HG03432 (cell line): ENCODE measurements at regions not wholly inside any gene's neighbourhood (a gene's known extent, or its start where the extent isn't known, plus 50 kb on each side); places are given as distances from the start of the nearest gene placed in this dataset.

Source experiments
- ATAC-seq: cut with Tn5 transposase; IDR thresholded peaks from one replicate; pipeline ENCODE4 v1.9.1; 2021; ENCODE audit warnings: mild to moderate bottlenecking, moderate library complexity; ENCODE audit not compliant: unreplicated experiment

DNA sequence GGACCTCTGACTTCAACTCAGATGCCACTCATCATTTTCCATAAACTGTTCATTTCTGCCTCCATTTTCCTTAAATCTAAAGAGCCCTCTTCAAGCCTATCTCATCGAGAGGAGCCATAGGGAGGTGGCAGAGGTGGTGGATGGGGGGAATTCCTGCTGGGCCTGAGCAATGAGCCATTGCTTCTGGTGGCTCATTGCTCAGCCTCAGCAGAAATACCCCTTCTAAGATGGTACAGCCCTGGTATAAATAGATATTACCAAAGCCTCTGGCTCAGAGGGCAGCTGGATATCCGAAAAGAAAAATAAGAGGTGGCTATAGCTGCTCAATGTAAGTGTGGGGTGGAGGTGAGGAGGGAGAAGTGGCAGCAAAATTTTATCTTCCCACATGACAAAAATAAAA lies 313.5 kb downstream of the CAAP1 start:
- ATAC-seq, result no peak

DNA sequence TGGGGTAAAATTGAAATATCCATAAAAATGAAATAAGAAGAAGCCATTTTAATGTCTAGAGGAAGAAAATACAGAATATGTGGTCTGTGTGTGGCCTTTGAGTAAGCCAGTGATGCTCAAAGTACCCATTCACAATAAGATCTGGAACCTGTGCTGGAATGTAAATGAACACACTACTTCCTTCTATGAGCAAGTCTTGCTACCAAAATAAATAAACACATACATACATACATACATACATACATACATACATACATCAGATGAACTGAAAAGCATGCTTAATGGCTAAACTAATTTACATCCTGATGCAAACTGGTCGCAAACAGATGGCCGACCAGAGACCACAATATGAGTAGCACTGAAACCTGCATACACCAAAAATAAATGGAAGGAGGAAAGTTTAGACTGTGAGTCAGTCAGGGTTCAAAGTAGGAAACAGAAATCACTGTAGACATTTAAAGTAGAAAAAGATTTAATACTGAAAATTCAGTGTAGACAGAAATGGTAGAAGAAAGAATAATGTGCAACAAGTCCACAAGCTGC lies 317.6 kb downstream of the CAAP1 start:
- no peak for ATAC-seq

DNA sequence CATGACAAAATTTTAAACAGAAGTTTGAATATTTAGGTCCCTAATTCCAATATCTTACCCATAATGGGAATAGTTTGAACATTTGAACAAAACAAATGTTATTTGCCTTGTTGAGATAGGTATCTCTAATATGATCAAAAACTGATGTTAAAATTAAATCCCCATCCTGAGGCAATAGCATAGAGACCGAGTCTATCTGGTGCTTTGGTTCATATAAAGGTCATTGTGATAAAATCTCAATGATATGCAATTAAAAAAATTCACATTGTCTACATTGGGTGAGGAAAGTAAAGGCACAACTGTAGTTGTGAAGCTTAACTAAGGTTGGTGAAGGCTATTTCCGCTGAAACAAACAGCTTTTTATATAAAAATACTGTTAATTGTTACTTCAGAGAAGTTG lies 318.3 kb downstream of the CAAP1 start:
- no peak for ATAC-seq

DNA sequence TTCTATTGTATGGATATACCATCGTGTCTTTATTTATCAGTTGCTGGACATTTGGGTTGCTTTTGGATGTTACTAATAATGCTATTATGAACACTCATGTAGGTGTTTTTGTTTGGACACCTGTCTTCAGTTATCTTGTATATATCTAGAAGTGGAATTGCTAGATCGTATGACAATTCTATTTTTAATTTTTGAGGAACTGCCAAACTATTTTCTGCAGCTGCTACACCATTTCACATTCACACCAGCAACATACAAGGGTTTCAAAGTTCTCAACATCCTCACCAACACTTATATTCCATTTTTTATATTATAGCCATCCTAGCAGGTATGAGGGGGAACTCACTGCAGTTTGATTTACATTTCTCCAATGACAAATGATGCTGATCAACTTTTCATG lies 324.6 kb downstream of the CAAP1 start:
- no peak for ATAC-seq

DNA sequence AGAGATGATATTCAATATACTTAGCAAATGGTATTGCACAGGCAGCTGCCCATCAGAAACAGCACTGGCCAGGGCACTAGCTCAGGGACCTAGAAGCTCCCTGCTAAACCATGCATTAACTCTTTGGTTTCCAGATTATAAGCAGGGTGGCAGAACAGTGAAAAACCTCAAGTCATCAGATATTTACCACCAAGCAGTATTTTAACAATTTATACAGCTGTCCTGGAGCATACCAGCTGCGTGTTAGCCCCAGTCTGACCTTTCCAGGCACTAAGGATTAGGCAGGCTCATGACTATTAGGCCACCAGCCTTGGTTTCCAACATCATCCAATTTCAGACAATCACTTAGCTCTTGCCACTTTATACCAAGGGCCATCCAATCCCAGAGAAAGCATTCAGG lies 326.5 kb downstream of the CAAP1 start:
- ATAC-seq, result no peak

DNA sequence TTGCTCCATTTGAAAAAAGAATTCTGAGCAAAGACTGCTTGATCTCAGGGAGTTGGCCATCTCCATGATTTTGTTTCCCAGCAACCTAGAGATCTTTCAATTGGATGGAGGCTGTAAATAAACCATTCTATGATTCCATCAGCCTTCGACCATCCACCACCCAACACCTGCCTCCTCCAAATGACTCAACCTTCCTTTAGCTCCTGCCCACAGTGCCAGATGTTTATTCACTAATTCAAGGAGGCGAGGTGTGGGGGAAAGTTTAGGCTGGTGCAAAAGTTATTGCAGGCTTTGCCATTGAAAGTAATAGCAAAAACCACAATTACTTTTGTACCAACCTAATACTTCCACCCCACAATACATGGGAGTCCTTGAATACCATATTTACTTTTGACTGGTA lies 327.5 kb downstream of the CAAP1 start:
- no peak for ATAC-seq

DNA sequence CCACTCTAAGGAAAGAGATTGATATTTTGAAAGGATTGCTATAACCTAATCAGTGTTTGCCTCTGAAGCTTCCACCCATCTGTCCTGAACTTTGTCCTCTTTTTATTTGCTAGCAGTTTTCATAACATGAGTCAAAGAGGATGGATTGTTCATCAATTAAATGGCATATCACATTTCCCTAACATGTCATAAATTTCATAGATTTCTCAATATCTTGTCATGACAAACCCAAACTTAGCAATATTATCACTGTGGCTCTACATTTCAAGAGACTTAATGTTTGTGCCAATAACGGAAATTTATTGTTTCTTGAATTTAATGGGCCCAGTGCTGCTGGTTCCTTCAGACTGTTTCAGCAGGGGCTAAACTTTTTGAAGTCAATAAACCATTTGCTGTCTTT lies 330.3 kb downstream of the CAAP1 start:
- ATAC-seq, result no peak

DNA sequence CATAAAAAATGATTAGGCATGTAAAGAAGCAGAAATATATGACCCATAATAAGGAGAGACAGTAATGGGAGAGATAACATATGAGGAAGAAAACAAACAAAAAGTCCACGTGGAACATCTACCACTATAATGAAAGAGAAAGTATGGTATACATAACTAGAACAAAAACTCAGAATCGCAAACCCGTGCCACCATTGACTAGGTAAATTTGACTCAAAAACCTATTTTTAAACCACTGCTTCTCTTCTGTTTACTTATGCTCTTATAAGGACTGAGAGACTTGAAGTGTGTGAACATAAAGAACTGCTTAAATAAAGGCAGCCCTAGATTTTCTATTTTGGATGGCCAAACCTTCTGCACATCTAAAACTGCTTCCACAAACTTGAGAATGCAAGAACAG lies 330.7 kb downstream of the CAAP1 start:
- ATAC-seq, result no peak

DNA sequence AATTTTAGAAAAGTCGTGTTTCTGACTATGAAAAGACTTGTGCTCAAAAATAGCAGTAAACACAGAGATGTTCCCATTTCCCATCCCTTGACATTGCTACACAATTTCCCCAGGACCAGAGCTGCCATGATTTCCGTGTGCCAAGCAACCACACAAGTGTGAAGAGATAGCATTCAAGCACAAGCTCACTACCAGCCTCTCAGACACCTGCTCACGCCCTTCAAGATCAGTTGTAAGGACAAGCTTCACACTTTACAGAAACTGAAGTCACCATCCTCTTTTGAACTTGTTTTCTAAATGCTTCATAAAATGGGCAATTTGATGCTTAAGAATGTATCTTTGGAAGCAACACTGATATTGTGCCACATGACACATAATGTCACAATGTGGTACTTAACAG lies 333.1 kb downstream of the CAAP1 start:
- ATAC-seq, result no peak

DNA sequence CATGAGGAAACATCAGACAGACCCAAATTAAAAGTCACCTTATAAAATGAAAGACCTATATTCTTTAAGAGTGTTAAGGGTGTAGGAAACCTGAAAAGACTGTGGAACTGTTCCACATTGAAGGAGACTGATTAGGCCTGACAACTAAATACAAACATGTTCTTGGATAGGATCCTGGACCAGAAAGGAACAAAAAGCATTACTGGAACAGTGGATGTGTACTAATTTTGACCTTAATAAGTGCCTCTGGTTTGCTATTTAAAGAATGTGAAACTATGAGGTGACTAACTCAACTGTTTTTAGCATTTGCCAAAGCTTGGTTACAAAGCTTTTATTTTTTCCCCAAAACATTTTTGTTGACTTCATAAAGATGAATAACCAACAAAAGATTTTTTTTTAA lies 340.6 kb downstream of the CAAP1 start:
- no peak for ATAC-seq

DNA sequence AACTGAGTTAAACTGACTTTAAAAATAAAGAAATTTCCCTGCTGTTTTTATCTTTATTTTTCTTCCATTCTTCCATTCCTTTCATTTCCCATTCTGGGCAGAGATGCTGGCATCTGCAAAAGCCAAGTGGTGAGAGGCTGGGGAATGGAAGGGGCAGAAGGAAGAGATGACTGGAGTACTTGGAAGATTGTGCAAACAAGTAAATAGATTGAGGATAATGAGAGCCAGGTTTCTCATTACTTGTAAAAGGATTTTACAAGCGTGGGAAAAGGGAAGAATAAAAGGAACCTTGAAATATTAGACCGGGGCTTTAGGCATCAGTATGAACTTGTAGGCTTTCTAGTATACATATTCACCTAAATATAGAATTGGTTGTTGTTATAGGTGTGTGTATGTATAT lies 341.2 kb downstream of the CAAP1 start:
- ATAC-seq, result no peak

DNA sequence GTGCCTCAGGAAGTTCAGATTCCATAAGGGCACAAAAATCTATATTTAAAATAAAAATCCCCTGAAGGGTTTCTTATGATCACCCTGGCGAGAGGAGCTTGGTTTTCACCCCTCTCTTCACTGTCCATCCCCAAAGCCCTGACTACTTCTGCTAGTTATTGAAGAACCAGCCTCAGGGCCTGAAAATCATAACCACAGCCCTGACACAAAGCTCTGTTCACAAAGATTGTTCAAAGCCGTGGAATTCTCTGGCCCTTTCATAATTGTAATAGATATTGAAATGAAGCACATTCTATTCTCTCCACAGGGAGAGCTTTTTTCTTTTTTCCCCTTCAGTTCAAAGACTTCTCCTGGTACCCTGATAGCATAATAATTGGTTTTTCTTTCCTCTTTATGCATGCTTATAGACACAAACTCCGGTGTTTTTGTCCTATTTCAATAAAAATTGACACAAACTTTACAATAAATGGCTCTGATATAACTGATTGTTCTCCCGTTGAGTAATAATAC lies 343.8 kb downstream of the CAAP1 start:
- ATAC-seq, result no peak

DNA sequence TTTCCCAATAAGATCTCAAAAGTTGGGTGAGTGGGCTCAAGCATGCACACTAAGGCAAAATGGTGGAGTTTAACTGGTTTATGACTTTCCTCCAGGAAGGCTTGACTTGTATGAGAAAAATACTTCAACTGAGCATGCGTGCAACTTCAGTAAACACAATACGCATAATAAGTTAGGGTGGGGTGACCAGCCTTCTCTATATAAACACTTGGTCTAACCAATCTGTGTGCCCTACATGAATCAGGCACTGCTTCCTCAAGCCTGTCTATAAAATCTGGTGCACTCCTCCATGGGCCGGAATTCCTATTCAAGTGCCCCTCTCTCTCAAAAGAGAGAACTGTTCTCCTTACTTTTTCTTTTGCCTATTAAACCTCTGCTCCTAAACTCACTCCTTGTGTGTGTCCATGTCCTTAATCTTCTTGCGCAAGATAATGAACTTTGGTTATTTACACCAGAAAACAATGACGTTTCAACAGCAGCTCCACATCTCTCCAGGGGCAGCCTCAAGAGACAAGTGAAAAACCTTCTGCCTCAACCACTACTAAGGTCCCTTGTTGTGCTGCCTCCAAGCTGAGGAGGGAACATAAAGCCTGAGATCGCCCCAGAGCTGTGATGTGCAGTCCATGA lies 352.6 kb downstream of the CAAP1 start:
- ATAC-seq, result no peak

DNA sequence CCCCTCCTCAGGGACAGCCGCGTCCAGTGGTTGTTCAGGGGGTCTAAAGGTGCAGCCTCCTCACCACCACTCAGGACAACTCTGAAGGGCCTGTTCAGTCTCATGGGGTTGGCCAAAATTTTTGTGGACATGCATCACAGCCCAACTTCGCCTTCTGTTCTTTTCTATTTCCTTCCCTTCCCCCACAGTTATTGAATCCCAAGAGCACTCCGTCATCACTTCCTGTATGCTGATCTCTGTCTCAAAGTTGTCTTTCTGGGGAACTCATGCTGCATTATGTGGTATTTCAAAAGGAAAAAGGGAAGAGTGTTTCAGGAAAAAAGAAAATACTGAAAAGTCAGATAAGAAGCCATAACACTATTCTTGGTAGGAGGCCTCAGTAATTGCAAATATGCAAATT lies 355.4 kb downstream of the CAAP1 start:
- ATAC-seq, result no peak

DNA sequence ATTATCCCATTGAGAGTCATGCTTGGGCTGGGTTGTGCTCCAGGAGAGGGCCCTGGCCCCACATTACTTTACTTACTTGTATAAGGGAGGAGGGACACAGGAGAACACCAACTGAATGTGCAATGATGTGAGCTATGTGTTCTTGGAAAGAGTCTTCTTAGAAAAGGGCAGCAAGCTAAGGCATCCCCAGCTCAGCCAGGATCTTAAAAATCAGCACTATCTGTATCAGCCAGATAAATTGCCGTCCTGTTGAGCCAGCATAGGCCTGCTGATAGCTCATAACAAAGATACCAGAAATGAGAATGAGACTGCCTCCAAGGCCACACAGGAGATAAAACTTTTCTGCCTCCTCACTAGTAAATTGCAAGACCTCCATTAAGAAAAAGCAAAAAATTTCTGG lies 357.5 kb downstream of the CAAP1 start:
- ATAC-seq, result no peak

DNA sequence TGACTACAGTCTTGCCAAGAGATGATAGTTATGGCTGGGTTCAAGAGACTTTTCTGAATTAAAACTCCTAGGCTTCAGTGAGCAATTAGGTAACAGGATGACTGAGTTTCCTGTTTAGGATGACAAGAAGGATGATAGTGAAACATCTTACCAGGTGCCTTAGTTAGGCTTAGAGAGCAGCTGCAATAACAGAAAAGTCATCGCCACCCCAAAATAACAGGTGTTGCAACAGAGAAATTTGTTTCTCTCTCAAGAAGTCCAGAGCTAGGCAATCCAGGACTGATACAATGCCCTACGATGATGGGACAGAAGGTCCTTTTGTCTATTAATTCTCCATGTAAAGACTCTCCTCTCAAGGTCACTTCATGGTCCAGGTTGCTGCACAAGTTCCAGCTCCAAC lies 361.8 kb downstream of the CAAP1 start:
- ATAC-seq, result no peak

DNA sequence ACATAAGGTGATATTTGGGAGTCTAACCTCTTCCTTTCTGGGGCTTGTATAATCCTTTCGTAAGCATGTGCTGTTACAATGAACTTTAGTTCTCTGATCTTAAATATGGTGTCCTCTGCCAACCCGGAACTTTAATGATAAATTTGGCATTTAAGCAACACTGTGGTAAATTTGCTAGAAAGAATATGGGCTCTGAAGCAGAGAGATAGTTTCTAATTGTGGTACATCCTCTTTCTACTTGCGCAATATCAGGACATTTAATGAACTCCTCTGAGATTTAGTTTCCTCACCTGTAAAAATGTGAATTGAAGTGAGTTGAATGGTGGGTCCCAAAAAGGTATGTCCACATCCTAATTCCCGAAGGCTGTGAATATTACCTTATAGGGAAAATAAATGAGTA lies 364.7 kb downstream of the CAAP1 start:
- ATAC-seq, result no peak

DNA sequence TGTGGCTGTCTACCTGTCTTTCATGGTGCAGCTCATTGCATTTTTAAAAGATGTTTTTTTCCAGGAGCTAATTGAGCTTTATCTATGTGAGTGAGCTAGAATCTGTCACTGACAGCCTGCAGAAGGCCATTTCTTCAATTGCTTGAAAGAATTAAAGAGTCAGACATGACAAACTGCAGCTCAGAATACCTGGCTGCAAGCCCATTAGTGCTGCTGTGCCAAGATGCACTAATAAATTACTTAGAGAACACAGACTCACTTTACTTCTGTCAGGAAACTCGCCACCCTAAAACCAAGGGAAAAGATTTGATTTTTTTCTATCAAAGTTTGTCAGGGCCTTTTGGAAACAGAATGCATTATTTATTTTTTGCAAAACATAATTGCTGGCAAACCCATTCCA lies 368.3 kb downstream of the CAAP1 start:
- no peak for ATAC-seq

DNA sequence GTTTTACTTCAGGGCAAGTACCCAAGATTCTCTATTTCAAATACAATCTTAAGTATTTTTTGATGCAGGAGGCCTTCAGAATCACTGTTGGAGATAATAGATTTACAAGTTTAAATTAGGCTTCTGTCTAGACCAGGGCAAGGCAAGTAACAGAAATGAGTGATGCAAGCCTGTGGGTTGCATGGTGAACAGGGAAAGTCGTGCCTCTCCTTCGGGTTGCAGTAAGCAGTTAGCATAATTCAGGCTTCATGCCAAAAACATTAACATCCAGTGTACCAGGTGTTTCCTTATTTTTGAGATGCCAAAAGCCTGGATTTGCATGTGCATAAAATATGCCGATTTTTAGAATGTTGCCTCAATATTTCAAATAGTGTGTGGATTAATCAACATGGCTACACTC lies 369.0 kb downstream of the CAAP1 start:
- no peak for ATAC-seq

DNA sequence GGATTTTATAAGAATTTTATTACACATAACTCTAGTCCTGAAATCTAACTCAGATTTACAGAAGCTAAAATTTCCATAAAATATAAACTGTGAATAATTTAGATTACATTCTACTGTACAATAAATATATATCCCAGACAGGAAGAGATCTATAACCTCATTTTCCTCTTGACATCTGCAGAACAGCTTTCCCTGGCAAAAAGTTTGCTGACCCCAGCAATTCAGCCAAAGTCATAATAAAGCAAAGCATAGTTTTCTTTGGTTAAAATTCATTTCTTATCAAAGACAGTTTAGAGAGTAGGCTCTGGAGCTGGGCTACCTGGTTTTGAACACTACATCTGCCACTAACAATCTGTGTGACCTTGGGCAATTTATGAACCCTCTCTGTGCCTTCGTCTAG lies 372.5 kb downstream of the CAAP1 start:
- no peak for ATAC-seq

DNA sequence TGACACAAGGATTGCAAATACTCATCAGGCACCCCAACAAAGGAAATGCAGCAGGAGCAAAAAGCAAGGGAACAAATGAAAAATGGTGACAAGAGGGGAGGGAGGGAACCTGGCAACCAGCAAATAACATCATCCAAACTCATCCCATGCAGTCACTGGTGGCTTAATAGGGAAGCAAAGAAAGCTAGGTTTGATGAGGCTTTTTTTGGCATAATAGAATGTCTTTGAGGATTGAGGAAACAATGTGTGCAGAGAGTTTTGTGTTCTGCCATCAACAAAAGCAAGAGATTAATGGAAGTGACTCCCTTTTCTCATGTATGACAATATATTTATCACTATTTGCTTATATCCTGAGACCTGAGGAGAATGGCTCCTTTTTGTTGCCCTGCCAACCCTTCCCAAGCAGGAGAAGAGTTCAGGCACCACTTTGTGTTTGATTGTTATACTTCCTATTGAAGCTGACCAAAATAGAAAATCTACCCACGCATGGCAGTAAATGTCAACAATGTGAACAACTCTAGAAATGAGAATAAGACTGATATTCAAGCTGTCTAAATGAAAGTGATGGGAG lies 375.7 kb downstream of the CAAP1 start:
- no peak for ATAC-seq

DNA sequence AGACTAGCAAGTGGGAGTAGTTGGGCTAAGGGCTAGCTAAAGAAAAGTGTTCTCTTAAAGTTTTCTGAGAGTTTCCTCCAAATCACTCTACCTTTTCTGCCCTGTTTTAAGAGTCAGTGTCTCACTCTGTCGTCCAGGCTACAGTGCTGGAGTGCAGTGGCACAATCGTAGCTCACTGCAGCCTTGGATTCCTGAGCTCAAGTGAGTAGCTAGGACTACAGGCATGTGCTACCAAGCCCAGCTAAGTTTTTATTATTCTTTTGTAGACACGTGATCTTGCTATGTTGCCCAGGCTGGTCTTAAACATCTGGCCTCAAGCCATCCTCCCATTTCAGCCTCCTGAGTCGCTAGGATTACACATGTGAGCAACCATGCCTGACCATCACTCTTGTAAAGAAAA lies 378.9 kb downstream of the CAAP1 start:
- no peak for ATAC-seq

DNA sequence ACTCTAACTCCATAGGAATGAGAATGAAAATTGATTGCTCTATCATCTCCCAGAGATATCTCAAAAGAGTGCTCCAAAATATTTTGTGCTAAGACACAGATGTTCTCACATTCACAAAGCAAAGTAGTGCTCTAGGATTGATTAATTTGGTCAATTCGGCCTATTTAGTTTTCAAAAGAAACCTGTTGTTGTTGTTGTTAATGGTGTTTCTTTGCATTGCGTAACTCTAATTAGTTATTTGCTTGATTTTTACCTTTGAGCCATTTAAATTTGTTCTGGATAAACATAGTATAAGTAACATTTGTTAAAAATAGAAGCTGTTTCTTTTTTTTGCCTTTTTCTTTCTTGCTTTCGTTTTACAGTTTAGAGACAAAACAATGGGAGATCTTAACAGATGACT lies 382.5 kb downstream of the CAAP1 start:
- no peak for ATAC-seq
